ENCODE measurements at regions not wholly inside any gene's neighbourhood (a gene's known extent, or its start where the extent isn't known, plus 50 kb on each side); places are given as distances from the start of the nearest gene placed in this dataset.

DNA sequence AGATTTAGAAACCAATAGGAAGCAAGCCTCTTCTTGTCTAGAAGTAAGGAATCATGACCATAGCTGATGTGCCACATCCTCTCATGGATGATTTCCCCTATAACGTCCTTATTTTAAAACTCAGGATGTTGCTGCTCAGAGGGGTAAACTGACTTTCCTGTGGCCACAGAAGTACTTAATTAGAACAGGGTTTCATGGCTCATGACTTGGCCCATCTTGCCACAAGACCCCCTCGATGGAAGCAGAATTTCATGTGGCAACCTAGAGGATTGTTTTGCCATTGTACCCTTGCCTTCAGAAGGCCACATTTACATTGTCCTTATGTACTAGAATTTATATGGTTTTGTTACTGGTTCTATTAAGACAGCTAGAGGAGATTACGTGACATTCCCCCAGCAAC is 173.5 kb upstream of the PELI2 start:
- DNase-seq = no peak

- DNase-seq = no peak
These were observed 172.0 kb upstream of the PELI2 start for GRCh38 chr14:55946231-55946630.

DNA sequence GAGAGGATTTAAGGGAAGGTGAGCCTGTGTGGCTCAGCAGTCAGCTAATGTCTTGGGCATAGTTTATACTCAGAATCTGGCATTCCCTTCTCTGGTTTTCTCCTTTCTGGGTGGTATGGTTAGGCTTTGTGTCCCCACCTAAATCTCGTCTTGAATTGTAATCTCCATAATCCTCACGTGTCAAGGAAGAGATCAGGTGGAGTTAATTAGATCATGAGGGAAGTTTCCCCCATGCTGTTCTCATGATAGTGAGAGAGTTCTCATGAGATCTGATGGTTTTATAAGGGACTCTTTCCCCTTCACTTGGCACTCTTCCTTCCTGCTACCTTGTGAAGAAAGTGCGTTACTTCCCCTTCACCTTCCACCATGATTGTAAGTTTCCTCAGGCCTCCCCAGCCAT is 169.8 kb upstream of the PELI2 start:
- DNase-seq = no peak

GRCh38 chr14:55949708-55950107 is 168.5 kb upstream of the PELI2 start:
- DNase-seq = no peak

- DNase-seq = no peak
These were observed 168.1 kb upstream of the PELI2 start for GRCh38 chr14:55950135-55950534.

DNA sequence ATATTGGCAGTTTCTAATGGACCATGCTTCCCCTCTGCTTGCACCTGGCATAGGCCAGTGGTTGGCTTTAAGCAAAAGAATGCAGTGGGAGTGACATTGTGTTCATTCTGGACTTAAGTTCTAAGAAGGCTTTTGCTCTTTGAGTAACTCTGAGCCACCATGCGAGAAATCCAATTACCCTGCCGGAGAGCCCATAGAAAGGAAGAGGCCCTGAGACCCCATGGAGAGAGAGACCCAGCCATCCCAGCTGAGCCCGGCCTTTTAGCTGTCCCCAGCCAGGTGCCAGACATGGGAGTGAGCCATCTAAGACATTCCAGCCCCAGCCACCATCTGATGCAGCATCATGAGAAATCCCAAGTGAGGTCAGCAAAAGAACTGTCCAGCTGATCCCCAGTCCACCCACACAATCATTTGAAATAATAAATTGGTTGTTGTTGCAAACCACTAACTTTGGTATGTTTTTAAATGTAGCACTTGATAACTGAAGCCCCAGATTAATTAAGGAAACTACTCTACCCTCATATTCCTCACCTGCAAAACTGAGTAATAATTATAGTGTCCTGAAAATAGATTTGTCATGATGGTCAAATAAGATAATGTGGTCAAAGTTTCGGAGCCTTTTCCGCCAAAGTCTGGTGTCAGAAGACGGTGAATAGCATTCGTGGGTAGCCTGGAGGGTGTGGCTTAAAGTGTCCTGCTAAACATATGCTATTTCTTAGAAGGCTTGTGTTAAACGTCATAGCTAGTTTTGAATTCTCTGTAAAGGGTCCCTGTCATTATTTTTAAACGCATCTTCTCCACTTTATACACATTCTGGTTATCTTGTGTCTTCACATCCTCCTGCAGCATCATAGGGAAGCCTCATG is 166.6 kb upstream of the PELI2 start:
- no peak for DNase-seq

DNA sequence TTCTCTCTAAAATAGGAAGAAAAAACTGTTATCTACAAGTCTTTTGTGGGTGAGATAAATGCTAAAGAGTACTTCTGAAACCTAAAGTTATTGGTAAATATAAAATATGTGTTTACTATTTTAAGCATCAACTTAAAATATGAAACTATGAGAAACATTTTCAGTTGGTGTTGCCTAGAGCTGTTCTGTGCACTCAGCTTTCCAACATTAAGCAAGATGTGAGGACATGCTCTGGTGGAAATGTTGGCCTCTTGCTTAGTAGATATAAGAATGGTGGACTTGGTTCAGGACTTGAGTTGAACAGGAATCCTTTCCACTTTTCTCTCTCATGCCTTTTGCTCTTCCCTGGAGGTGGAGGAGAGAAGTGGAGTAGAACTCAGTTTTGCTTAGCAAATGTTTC is 164.1 kb upstream of the PELI2 start:
- no peak for DNase-seq

DNA sequence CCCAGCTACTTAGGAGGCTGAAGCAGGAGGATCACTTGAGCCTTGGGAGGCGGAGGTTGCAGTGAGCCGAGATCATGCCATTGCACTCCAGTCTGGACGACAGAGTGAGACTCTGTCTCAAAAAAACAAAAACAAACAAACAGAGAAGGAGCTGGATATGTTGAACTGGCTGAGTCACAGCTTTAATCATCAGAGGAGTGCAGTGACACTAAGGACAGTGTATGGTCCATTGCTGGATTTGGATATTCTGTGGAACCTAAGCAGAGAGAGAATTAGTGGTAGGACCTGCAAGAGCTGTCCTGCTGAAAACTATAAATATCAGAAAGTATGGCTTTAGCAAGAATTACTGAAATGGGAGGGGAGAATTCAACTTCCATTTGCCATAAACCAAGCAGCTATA is 163.0 kb upstream of the PELI2 start:
- no peak for DNase-seq

- DNase-seq = no peak
These were observed 160.3 kb upstream of the PELI2 start for GRCh38 chr14:55957950-55958349.

- no peak for DNase-seq
These were observed 154.9 kb upstream of the PELI2 start for GRCh38 chr14:55963295-55963694.

DNA sequence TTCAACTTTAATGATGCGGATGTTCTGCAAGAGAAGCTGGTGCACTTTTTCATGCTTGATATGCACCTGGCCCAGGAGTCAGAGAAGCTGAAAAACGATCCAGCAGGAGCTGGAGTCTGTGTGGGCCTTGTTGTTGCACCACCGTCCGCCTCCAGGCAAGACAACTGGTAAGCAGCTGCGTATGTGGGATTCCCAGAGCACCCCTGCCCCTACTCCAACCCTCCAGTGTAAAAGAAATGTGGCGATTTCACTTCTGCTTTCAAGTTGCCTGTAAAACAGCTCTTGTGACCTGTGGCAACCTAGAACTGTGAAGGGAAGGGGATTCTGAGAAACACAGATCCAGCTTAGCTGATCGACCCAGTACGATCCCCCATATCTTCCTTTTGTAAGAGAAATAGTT is 154.1 kb upstream of the PELI2 start:
- DNase-seq = no peak

DNA sequence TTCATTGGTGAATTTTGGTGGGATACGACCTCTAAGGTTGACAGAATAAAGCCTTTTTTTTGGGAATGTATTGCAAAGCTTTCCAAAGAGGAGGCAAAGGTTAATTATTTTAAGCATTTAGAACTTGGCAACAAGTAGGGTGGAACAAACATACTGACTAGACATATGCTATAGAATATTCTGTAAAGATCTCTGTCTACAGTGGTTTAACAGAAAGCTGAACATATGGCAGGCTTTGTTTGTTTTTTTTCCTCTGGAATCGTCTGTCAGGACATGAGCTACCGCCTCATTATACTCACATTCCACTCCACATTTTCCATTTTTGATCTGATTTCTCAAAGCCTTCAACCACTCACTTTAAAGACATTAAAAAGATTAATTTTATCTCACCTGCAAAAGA is 153.4 kb upstream of the PELI2 start:
- no peak for DNase-seq

- no peak for DNase-seq
These were observed 152.4 kb upstream of the PELI2 start for GRCh38 chr14:55965851-55966250.

DNA sequence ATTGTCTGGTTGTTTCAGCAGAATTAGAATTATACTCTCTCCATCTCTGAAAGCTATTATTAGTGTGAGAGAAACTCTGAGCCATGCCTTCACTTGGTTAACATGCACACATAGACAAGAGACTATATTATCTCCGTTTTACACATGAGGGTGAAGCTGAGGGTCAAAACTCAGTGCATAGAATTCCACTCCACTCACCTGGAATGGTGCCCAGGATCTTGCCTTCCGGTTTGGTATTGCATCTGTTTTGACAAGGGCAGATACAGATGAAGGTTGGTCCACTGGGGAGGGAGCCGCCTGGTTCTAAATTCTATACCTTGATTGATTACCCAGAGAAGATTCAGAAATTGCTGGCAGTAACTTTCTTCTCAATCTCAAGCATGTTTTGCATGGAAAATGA is 149.5 kb upstream of the PELI2 start:
- DNase-seq = no peak

DNA sequence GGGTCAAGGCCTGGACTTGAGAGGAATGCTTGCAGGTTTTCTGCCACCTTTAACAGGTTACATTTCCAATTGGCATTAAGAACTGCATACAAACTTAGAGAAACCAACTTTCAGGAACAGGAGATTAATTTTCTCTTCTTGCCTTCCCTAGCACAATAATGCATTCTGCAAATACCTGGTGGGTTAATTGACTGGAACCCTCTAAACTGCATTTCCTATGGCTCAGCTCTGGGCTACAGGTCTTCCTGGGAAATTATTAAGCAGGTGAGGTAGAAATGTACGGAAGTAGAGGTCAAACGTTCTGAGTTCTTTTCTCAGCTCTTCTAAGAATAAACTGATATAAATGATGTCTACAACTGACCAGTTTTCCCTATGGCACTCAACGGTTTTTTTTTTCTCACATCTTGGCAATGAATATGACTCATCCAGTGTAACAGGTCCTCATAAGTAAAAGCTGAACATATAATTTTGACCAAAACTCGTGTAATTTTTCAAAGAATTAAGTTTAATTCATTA is 144.9 kb upstream of the PELI2 start:
- DNase-seq = no peak

- no peak for DNase-seq
These were observed 144.1 kb upstream of the PELI2 start for GRCh38 chr14:55973911-55974630.

DNA sequence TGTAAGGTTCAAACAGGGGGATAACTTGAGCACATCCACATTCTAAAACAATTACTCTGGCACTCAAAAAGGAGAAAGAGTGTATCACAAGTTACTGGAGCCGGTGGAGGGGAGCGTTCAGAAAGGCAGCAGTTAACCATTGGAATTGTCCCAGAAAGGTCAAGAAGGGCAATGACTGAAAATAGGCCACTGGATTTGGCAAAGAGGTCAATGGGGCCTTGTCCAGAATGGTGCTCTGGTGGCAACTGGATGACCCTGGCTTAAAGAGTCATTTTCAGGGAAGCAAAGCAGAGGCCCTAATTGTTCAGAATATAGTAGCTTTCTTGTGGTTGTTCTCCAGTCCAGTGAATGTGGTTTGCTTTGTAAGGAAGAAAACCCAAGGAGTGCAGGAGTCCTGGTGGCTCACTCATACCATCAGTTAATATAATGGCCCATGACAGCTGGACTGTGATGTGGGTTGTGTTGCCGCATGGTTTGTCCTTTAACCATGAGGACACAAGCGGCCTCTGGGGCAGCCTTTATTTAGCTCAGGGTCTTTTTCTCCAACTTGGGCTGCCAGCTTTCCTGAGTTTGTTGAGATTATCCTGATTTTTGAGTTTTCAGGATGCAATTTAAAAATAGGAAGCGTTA is 142.8 kb upstream of the PELI2 start:
- no peak for DNase-seq

DNA sequence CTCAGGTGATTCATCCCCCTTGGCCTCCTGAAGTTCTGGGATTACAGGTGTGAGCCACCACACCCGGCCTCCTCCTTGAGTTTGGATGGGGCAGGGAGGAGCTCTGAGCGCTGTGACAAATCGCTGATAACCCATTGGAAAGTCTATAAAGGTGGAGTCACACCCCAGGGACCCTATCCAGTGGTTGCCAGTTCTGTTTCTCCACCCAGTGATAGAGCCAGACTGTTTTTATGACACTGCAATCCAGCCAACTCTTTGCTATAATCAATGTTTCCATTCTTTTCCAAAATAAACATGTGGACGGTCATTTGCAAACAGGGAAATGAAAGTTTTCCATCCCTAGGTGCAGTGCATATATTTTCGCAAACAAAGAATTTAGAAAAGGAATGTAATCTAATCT is 142.0 kb upstream of the PELI2 start:
- DNase-seq = no peak

GRCh38 chr14:55976655-55977054 is 141.6 kb upstream of the PELI2 start:
- no peak for DNase-seq

- DNase-seq = no peak
These were observed 140.6 kb upstream of the PELI2 start for GRCh38 chr14:55977392-55978150.

DNA sequence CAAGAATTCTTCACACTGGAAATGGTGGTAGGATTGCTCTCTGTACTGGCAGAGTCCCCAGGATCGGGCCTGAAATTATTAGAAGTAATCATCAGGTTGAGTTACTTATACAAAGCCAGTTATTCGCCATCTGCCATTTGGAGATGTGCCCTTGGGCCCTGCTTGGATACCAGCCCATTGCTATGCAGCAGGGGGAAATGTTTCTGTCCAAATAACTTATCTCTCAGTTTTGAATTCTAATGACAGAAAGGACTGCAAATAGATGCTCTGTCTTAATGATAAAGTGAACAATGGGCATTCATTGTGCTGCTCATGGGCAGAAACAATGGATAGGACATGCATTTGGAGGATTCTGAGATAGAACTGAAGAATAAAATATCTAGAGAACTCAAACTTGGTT is 139.1 kb upstream of the PELI2 start:
- no peak for DNase-seq

DNA sequence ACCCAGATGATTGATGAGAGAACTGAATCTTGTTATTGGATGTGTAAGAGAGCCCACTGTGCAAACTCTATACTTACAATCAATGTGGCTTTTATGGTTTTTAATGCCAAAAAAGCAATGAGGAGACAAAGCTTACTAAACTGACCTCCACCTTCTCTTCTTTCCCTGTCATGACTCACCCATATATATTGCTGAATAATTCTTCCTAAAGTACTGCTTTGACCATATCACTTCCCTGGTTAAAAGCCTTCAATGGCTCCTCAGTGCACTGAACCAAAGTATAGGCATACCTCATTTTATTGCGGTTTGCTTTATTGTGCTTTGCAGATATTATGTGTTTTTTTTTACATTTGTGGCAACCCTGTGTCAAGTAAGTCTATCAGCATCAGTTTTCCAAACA is 138.4 kb upstream of the PELI2 start:
- no peak for DNase-seq

- no peak for DNase-seq
These were observed 137.2 kb upstream of the PELI2 start for GRCh38 chr14:55980970-55981369.

Measured in NCI-H1930 (cell line).